ENCODE measurements at regions not wholly inside any gene's neighbourhood (a gene's known extent, or its start where the extent isn't known, plus 50 kb on each side); places are given as distances from the start of the nearest gene placed in this dataset.

- 0 out of 5 replicates have a peak, but pooled peaks cover 0 to 3% of the 10 kb centered on the region in 2 experiments for H3K27me3 ChIP-seq (ENCODE audit: control insufficient read depth in 1 of 2, insufficient read depth in 2 of 2, low read length in 2 of 2)
- H3K79me2 ChIP-seq (ENCODE audit: insufficient read depth, low read length) = no peaks in the 10 kb centered on the region
- DNase-seq (ENCODE audit: low spot score) (no peak), ATAC-seq (no peak), FAIRE-seq (no peak)
- CTCF ChIA-PET (ENCODE audit: low intra/inter-chr PET ratio, low total read pairs) = no interaction called here
- H3K4me1 ChIP-seq (ENCODE audit: insufficient read depth, low read length) = peaks cover 16% of the 10 kb centered on the region
- H4K20me1 ChIP-seq (ENCODE audit: insufficient read depth, low read length) = no peaks in the 10 kb centered on the region
- TF ChIP-seq ZNF354B (CRISPR knock-in tag; IDR thresholded peaks at IDR 0.05) (no peak), MBD4 (IDR thresholded peaks at IDR 0.05; ENCODE audit: borderline replicate concordance, low read length) (no peak), ZNF382 (CRISPR knock-in tag; IDR thresholded peaks at IDR 0.05; ENCODE audit: borderline replicate concordance) (no peak), RBAK (CRISPR knock-in tag; IDR thresholded peaks at IDR 0.05) (no peak), ATF5 (CRISPR knock-in tag; IDR thresholded peaks at IDR 0.05; ENCODE audit: low read depth) (no peak), ZNF230 (CRISPR knock-in tag; IDR thresholded peaks at IDR 0.05) (no peak), ZNF547 (CRISPR knock-in tag; IDR thresholded peaks at IDR 0.05) (no peak), REXO4 (CRISPR knock-in tag; IDR thresholded peaks at IDR 0.05; ENCODE audit: borderline replicate concordance) (no peak), MLLT10 (CRISPR knock-in tag; IDR thresholded peaks at IDR 0.05) (no peak), SMAD9 (CRISPR knock-in tag; IDR thresholded peaks at IDR 0.05) (no peak), ZNF253 (CRISPR knock-in tag; IDR thresholded peaks at IDR 0.05; ENCODE audit: borderline replicate concordance) (no peak), ZNF468 (CRISPR knock-in tag; IDR thresholded peaks at IDR 0.05) (no peak), ZNF614 (CRISPR knock-in tag; IDR thresholded peaks at IDR 0.05; ENCODE audit: borderline replicate concordance) (no peak), SMARCE1 (IDR thresholded peaks at IDR 0.05; ENCODE audit: borderline replicate concordance) (no peak), EP300 (IDR thresholded peaks at IDR 0.05; ENCODE audit: low read depth in 2 of 2, low read length in 2 of 2) (no peak), EP300 (CRISPR knock-in tag; IDR thresholded peaks at IDR 0.05; ENCODE audit: borderline replicate concordance) (no peak), ZNF639 (CRISPR knock-in tag; conservative IDR thresholded peaks at IDR 0.05) (no peak)
- TF ChIP-seq, protein P1, sequence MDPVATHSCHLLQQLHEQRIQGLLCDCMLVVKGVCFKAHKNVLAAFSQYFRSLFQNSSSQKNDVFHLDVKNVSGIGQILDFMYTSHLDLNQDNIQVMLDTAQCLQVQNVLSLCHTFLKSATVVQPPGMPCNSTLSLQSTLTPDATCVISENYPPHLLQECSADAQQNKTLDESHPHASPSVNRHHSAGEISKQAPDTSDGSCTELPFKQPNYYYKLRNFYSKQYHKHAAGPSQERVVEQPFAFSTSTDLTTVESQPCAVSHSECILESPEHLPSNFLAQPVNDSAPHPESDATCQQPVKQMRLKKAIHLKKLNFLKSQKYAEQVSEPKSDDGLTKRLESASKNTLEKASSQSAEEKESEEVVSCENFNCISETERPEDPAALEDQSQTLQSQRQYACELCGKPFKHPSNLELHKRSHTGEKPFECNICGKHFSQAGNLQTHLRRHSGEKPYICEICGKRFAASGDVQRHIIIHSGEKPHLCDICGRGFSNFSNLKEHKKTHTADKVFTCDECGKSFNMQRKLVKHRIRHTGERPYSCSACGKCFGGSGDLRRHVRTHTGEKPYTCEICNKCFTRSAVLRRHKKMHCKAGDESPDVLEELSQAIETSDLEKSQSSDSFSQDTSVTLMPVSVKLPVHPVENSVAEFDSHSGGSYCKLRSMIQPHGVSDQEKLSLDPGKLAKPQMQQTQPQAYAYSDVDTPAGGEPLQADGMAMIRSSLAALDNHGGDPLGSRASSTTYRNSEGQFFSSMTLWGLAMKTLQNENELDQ (CRISPR knock-in tag; IDR thresholded peaks at IDR 0.05; ENCODE audit: borderline replicate concordance) = no peak
- TF ChIP-seq, protein P2, sequence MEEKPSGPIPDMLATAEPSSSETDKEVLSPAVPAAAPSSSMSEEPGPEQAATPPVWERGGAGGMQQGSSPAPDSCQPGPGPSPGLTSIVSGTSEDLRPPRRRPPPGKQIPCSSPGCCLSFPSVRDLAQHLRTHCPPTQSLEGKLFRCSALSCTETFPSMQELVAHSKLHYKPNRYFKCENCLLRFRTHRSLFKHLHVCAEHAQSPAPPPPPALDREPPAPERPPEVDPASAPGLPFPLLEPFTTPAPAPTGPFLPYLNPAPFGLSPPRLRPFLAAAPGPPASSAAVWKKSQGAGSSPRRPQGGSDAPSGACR (CRISPR knock-in tag; IDR thresholded peaks at IDR 0.05) = no peak
- H3K4me3 ChIP-seq (replicated peaks in 1 of 3; ENCODE audit: insufficient read depth in 1 of 3, low read depth in 2 of 3, low read length in 3 of 3) = no peak overlapping the region
- H3K9ac ChIP-seq (ENCODE audit: insufficient read depth, low read depth, low read length) = no peak overlapping the region
- no peak overlapping the region for H3K4me2 ChIP-seq (ENCODE audit: low read depth, low read length)
- no peak overlapping the region for H3K27ac ChIP-seq (ENCODE audit: extremely low read length, insufficient read depth, low read length)
- H3K9me3 ChIP-seq (ENCODE audit: low read length) = no peaks in the 10 kb centered on the region
- H3K36me3 ChIP-seq (replicated peaks in 1 of 2; ENCODE audit: control insufficient read depth in 1 of 2, insufficient read depth in 2 of 2, low read length in 2 of 2) = no peaks in the 10 kb centered on the region
- POLR2A ChIA-PET = no interaction called here
- in situ Hi-C loops (cut with HindIII; ENCODE audit: extremely low pct_ligation_motif_present, low pct_unique_long_range_greater_than_20kb) = no loop called here
- no peak overlapping the region for H2AFZ ChIP-seq (ENCODE audit: low read length)
- no TSS peak for BruUV-seq (replicated peaks)
- intact Hi-C loops (cut with micrococcal nuclease; ENCODE audit: unreplicated experiment) = no loop called here
Measured at GRCh38 chr12:118747771-118748170, 233.6 kb upstream of the SRRM4 start.
